Panc1 (cell line): ENCODE measurements at regions not wholly inside any gene's neighbourhood (a gene's known extent, or its start where the extent isn't known, plus 50 kb on each side); places are given as distances from the start of the nearest gene placed in this dataset.

ENCODE experiments used
- ATAC-seq: fragments of 200-7000 bp; cut with Tn5 transposase; 2 replicates; pipeline ENCODE4 v1.9.1; 2020; ENCODE audit warnings: mild to moderate bottlenecking, moderate library complexity
- BruUV-seq: library from RNA; stranded (reverse); fragments of 400-500 nt; replicated peaks from 2 replicates; lab custom pipeline; 2021; lab: Mats Ljungman, UMichigan
- CTCF ChIA-PET: fragments of 300-600 bp; sonication (Branson Sonifier 250); formaldehyde crosslinking; loops from one replicate; lab custom pipeline; 2022; ENCODE audit warnings: antibody characterized with exemption; lab: Charles Lee
- POLR2A ChIA-PET: fragments of 300-600 bp; sonication (Branson Sonifier 250); formaldehyde crosslinking; loops from one replicate; lab custom pipeline; 2022; ENCODE audit warnings: antibody characterized with exemption; lab: Charles Lee
- DNase-seq: peaks from one replicate; pipeline ENCODE4 v3.0.0-alpha.2; 2010; ENCODE audit warnings: low read depth, low spot score
- H3K27ac ChIP-seq: 2 replicates; pipeline ENCODE4 v1.5.1; 2011; ENCODE audit warnings: mild to moderate bottlenecking, low read length, inconsistent platforms
- H3K27me3 ChIP-seq: fragments of 200-500 bp; sonication (Bioruptor generic); 2 replicates; pipeline ENCODE4 v1.6.0; 2014; ENCODE audit warnings: low read length, inconsistent platforms; ENCODE audit not compliant: control insufficient read depth, insufficient read depth
- H3K36me3 ChIP-seq: fragments of 200-500 bp; sonication (Bioruptor generic); 2 replicates; pipeline ENCODE4 v1.5.1; 2014; ENCODE audit warnings: inconsistent platforms, mild to moderate bottlenecking, low read length, moderate library complexity; ENCODE audit not compliant: control insufficient read depth, insufficient read depth
- H3K4me1 ChIP-seq: 2 replicates; pipeline ENCODE4 v1.5.1; 2011; ENCODE audit warnings: inconsistent platforms, mild to moderate bottlenecking, low read length, moderate library complexity; ENCODE audit not compliant: control insufficient read depth, insufficient read depth
- H3K4me3 ChIP-seq, 2 experiments: 2 replicates each; pipeline ENCODE4 v1.5.1; 2011 to 2012; ENCODE audit warnings: low read depth in 2 of 2, low read length in 2 of 2, mild to moderate bottlenecking in 2 of 2, inconsistent platforms in 1 of 2, moderate library complexity in 1 of 2
- H3K9me3 ChIP-seq: fragments of 200-500 bp; sonication (Bioruptor generic); 2 replicates; pipeline ENCODE4 v1.5.1; 2014; ENCODE audit warnings: low read depth, mild to moderate bottlenecking, inconsistent platforms, low read length, moderate library complexity; ENCODE audit not compliant: control insufficient read depth, insufficient read depth
- POLR2AphosphoS5 ChIP-seq: IDR thresholded peaks from 2 replicates; pipeline ENCODE4 v1.6.1; 2012; ENCODE audit warnings: mild to moderate bottlenecking, low read depth, low read length, moderate library complexity
- REST ChIP-seq, 2 experiments: IDR thresholded peaks; 2 replicates each; pipeline ENCODE4 v1.6.1; 2011 to 2012; ENCODE audit warnings: low read depth in 2 of 2, control low read depth in 1 of 2, low read length in 1 of 2, mild to moderate bottlenecking in 1 of 2, moderate library complexity in 1 of 2; ENCODE audit not compliant: insufficient read depth in 1 of 2
- SIN3A ChIP-seq: IDR thresholded peaks from 2 replicates; pipeline ENCODE4 v1.6.1; 2012; ENCODE audit warnings: low read depth, mild to moderate bottlenecking, low read length, moderate library complexity, borderline replicate concordance; ENCODE audit not compliant: insufficient read depth
- TCF7L2 ChIP-seq: IDR thresholded peaks from 2 replicates; pipeline ENCODE4 v1.6.1; 2011; ENCODE audit warnings: mild to moderate bottlenecking, low read depth, low read length, inconsistent platforms
- in situ Hi-C: cut with HindIII; loops from 2 replicates; pipeline ENCODE4 v1.10.0; 2016; ENCODE audit warnings: low sequenced_read_pairs, low pct_unique_long_range_greater_than_20kb
- intact Hi-C: fragments of 100-400 bp; cut with micrococcal nuclease; formaldehyde crosslinking; loops from one replicate; pipeline ENCODE4 v1.10.0; 2022; ENCODE audit not compliant: unreplicated experiment
- TF ChIP-seq, protein P1 (sequence below): fragments of 450-650 bp; IDR thresholded peaks from 2 replicates; pipeline ENCODE4 v1.5.1; 2017; ENCODE audit warnings: mild to moderate bottlenecking

DNA sequence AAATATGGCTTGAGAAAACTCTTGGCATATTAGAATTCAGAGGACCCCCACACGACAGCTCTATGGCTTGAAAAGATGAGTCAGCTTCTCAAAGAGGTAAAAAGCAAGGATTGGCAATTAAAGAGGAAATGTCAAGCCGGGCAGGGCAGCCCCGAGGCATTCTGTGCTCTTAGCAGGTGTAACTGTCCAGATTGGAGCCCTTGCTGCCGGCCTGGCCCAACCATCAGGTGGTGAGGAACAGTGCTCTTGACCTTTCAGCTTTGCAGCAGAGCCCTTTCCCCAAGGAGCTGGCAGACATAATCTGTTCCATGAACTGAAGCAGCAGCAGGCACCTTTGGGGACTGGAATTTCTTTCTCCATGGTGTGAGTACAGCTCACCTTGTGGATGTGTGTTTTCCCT is 287.8 kb downstream of the UTP18 start:
- intact Hi-C loops, result no loop called here
- no TSS peak for BruUV-seq
- POLR2A ChIA-PET, result no interaction called here
- TF ChIP-seq, protein P1, sequence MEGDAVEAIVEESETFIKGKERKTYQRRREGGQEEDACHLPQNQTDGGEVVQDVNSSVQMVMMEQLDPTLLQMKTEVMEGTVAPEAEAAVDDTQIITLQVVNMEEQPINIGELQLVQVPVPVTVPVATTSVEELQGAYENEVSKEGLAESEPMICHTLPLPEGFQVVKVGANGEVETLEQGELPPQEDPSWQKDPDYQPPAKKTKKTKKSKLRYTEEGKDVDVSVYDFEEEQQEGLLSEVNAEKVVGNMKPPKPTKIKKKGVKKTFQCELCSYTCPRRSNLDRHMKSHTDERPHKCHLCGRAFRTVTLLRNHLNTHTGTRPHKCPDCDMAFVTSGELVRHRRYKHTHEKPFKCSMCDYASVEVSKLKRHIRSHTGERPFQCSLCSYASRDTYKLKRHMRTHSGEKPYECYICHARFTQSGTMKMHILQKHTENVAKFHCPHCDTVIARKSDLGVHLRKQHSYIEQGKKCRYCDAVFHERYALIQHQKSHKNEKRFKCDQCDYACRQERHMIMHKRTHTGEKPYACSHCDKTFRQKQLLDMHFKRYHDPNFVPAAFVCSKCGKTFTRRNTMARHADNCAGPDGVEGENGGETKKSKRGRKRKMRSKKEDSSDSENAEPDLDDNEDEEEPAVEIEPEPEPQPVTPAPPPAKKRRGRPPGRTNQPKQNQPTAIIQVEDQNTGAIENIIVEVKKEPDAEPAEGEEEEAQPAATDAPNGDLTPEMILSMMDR, result no peak
- no peak for TF ChIP-seq POLR2AphosphoS5
- TF ChIP-seq TCF7L2, result no peak
- no peak for TF ChIP-seq SIN3A
- no peak for TF ChIP-seq REST (IDR thresholded peaks at IDR 0.05; ENCODE audit: insufficient read depth in 1 of 2, low read depth in 2 of 2, low read length in 1 of 2)
- no peak overlapping the region for H3K4me3 ChIP-seq
- no peaks in the 10 kb centered on the region for H3K4me1 ChIP-seq
- no peaks in the 10 kb centered on the region for H3K36me3 ChIP-seq
- no peak for ATAC-seq
- no peaks in the 10 kb centered on the region for H3K9me3 ChIP-seq
- CTCF ChIA-PET, result no interaction called here
- H3K27me3 ChIP-seq, result no peaks in the 10 kb centered on the region
- no peak for DNase-seq
- no peak overlapping the region for H3K27ac ChIP-seq
- in situ Hi-C loops, result no loop called here

GRCh38 chr17:51555153-51555552 is 294.8 kb downstream of the UTP18 start:
- Histone ChIP-seq H3K27me3 (peaks cover 11% of the 10 kb centered on the region), H3K4me1 (no peaks in the 10 kb centered on the region), H3K36me3 (no peaks in the 10 kb centered on the region; the same call in 1 of the 2 replicates), H3K9me3 (no peaks in the 10 kb centered on the region), H3K27ac (no peak overlapping the region), H3K4me3 (no peak overlapping the region)
- DNase-seq (no peak), ATAC-seq (no peak)
- intact Hi-C loops, result no loop called here
- in situ Hi-C loops, result no loop called here
- POLR2A ChIA-PET, result no interaction called here
- CTCF ChIA-PET, result no interaction called here
- no TSS peak for BruUV-seq
- TF ChIP-seq, protein P1, result no peak
- TF ChIP-seq SIN3A (no peak), REST (IDR thresholded peaks at IDR 0.05; ENCODE audit: insufficient read depth in 1 of 2, low read depth in 2 of 2, low read length in 1 of 2) (no peak), TCF7L2 (no peak), POLR2AphosphoS5 (no peak)
